Upper lobe of right lung (tissue), 1 donor: ENCODE measurements at regions not wholly inside any gene's neighbourhood (a gene's known extent, or its start where the extent isn't known, plus 50 kb on each side); places are given as distances from the start of the nearest gene placed in this dataset.

Experiments
- ATAC-seq: fragments of 200-7000 bp; cut with Tn5 transposase; one replicate; pipeline ENCODE4 v1.9.1; 2020; ENCODE audit warnings: mild to moderate bottlenecking, moderate library complexity
- DNase-seq: peaks from one replicate; pipeline ENCODE4 v3.0.0-alpha.2; 2020
- H3K27ac ChIP-seq: fragments of 200-600 bp; one replicate; pipeline ENCODE4 v1.8.0; 2022
- H3K27me3 ChIP-seq: fragments of 200-600 bp; one replicate; pipeline ENCODE4 v1.8.0; 2022; ENCODE audit warnings: mild to moderate bottlenecking
- H3K36me3 ChIP-seq: fragments of 200-600 bp; one replicate; pipeline ENCODE4 v1.8.0; 2022
- H3K4me1 ChIP-seq: fragments of 200-600 bp; one replicate; pipeline ENCODE4 v1.8.0; 2022
- H3K4me3 ChIP-seq: fragments of 200-600 bp; one replicate; pipeline ENCODE4 v1.8.0; 2022; ENCODE audit warnings: mild to moderate bottlenecking
- H3K9me3 ChIP-seq: fragments of 200-600 bp; one replicate; pipeline ENCODE4 v1.8.0; 2022
- intact Hi-C: fragments of 100-400 bp; cut with DNase I; formaldehyde crosslinking; loops from one replicate; pipeline ENCODE4 v1.11.0; 2022
- TF ChIP-seq, protein P1 (sequence below): fragments of 200-600 bp; IDR thresholded peaks from one replicate; pipeline ENCODE4 v1.8.0; 2022; ENCODE audit warnings: antibody characterized with exemption
- donor health status: DM: no; HTN: yes; CAD: no; lungs with severe emphysema.

DNA sequence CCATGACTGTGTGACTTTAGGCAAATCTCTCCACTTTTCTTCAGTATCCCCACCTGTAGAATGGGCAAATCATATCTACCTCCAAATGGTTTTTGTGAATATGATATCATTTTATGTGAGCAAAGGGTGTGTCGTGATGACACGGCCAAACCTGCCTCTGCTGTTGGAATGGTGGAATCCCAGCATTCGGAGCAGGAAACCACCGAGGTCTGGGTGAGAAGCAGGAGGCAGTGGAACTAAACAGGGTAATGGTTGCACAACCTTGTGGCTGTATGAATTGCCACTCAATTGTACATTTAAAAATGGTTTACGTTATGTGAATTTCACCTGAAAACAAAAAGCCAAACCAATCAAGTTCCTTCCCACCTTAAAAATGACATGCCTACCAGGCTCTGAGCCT is 131.4 kb upstream of the ZMIZ1 start:
- no peak for ATAC-seq
- peak overlapping the region; percentile 65 for H3K27ac ChIP-seq
- intact Hi-C loops = no loop called here
- no peaks in the 10 kb centered on the region for H3K36me3 ChIP-seq
- DNase-seq = peak; percentile 15
- TF ChIP-seq, protein P1, sequence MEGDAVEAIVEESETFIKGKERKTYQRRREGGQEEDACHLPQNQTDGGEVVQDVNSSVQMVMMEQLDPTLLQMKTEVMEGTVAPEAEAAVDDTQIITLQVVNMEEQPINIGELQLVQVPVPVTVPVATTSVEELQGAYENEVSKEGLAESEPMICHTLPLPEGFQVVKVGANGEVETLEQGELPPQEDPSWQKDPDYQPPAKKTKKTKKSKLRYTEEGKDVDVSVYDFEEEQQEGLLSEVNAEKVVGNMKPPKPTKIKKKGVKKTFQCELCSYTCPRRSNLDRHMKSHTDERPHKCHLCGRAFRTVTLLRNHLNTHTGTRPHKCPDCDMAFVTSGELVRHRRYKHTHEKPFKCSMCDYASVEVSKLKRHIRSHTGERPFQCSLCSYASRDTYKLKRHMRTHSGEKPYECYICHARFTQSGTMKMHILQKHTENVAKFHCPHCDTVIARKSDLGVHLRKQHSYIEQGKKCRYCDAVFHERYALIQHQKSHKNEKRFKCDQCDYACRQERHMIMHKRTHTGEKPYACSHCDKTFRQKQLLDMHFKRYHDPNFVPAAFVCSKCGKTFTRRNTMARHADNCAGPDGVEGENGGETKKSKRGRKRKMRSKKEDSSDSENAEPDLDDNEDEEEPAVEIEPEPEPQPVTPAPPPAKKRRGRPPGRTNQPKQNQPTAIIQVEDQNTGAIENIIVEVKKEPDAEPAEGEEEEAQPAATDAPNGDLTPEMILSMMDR = no peak
- H3K27me3 ChIP-seq = no peaks in the 10 kb centered on the region
- H3K4me1 ChIP-seq = peaks cover 33% of the 10 kb centered on the region
- H3K4me3 ChIP-seq = no peak overlapping the region
- no peaks in the 10 kb centered on the region for H3K9me3 ChIP-seq

DNA sequence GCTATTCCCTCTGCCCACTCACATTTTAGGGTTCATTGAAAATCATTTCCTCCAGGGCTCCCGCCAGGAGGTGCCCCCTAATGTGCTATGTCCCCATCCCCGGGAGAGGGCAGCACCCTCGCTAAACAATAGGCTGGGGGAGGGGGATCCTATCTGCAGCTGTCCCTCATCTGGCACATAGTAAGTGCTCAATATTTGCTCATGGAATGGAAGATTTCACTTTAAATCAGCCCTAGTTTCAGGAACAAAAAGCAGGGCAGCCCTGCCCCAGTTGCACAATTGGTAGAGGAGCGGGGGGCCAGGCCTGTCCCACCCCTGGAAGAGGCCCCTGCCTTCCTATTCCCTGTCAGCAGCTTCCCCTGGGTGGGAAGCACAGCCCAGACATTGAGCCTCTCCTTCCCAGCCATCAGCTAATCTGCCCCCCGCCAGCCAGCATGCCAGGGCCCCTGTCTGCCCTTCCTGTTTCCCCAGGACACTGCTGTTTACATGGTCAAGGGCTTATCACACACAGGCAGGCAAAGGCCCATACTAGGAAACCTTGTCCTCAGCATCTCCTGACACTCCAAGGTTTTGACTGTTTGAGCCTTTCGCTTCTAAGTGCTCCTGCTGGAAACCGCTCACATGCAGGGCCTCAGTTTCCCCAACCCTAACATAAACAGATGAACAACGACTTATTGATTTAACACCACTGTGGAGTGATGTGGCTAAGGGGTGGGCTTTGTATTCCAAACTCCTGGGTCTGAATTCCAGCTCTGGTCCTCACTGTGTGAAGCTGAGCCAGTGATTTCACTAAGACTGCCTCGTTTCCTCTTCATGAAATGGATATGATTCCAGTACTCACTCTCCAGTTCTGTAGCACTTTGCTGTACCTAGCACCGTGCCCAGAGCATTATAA is 130.7 kb upstream of the ZMIZ1 start:
- peak; percentile 63 for DNase-seq
- Histone ChIP-seq H3K4me1 (peaks cover 33% of the 10 kb centered on the region), H3K9me3 (no peaks in the 10 kb centered on the region), H3K36me3 (no peaks in the 10 kb centered on the region), H3K27ac (peak overlapping the region; percentile 65), H3K4me3 (no peak overlapping the region), H3K27me3 (no peaks in the 10 kb centered on the region)
- peak; percentile 59 for ATAC-seq
- intact Hi-C loops = no loop called here
- TF ChIP-seq, protein P1 = peak; percentile 32

DNA sequence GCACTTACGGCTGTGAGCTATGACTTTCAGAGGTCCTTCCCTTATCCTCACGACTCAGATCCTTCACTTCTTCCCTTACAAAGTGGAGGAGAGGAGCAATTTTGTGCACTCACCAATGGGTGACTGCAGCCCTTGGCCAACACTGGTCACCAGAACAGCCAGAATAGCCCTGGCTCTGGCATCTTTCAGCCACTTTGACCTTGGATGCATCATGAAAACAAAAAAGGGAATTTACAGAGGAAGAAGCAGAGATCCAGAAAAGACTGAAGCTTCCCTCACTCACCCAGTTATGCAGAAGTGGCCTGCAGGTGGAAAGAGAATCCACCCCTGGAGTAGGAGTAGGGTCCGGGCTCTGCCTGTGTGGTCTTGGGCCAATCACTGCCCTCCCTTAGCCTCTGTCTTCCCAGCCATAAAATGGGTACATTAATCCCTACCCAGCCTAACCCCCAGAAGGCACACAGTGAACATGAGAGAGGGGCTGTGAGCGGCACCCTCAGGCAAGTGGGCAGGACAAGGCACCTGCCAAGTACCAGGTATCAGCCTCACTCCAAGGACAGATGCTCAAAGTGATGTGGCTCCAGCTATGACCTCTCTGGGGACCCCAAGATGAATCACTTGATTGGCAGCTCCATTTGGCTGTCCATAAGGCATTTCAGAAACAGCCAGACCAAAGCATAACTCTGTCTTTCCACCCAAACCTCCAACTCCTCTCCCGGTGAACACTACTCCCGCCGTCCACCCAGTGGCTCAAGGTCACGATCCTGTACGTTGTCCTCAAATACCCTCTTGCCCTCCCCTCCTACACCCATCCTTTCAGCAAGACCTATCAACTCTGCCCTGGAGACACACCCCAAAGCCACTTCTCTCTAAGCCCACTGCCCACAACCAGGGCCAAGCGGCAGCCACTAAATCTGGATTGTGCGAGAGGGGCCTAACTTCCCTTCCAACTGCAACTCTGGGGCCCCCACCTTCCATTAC is 129.8 kb upstream of the ZMIZ1 start:
- Histone ChIP-seq H3K36me3 (no peaks in the 10 kb centered on the region), H3K9me3 (no peaks in the 10 kb centered on the region), H3K27ac (peak overlapping the region; percentile 26), H3K27me3 (no peaks in the 10 kb centered on the region), H3K4me3 (no peak overlapping the region), H3K4me1 (peaks cover 33% of the 10 kb centered on the region)
- intact Hi-C loops = no loop called here
- TF ChIP-seq, protein P1 = no peak
- DNase-seq = peak; percentile 18
- ATAC-seq = no peak

DNA sequence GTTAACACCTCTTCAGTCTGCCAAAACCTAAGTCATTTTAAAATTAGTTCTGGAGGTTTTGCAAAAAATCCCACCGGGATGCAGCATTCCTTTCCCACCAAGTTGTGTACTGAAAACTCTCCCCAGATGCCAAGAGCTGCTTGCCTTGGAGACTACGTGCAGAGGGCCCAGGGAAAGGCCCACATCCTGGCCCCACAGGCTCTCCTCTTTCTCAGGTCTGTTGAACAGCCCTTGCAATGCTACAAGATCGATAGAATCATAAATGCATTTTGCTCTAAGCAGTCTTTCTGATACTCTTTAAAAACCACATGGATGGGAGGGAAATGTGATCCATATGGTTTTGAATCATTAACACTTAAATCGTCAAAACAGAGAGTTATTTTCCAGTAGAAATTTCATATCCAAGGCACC is 126.7 kb upstream of the ZMIZ1 start:
- no peak overlapping the region for H3K27ac ChIP-seq
- peaks cover 13% of the 10 kb centered on the region for H3K4me1 ChIP-seq
- no peaks in the 10 kb centered on the region for H3K36me3 ChIP-seq
- DNase-seq (no peak), ATAC-seq (no peak)
- intact Hi-C loops = no loop called here
- TF ChIP-seq, protein P1 = no peak
- H3K4me3 ChIP-seq = no peak overlapping the region
- H3K9me3 ChIP-seq = no peaks in the 10 kb centered on the region
- H3K27me3 ChIP-seq = no peaks in the 10 kb centered on the region

DNA sequence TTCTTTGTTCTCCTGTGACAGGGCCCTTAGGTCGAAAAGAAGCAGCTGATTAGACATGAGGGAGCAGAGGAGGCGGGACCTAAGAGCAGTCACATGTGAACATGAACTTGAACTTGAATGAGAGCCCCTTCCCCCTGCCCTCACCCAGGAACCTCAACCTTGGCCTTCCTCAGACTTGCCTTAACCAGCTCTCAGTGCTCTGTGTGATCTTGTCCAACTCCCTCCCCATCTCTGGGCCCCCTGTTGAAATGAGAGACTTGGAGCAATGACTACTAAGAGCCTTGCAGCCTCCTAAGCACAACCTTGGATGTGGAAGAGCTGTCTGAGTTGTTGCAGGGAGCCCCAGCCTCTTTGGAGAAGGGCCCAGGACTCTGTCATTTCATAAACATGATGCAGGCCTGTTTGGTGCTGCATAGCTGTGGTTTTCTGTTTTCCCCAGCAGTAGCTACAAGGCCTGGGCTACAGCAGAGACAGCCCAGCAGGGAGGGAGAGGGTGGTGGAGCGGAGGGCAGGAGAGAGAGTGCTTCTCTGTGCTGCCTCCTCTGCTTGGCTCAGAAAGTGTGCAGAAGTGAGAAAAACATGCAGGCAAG is 123.9 kb upstream of the ZMIZ1 start:
- no peak for DNase-seq
- peak; percentile 63 for ATAC-seq
- intact Hi-C loops = no loop called here

More for the DNA sequence above, 123.9 kb upstream of the ZMIZ1 start:
- TF ChIP-seq, protein P1 = no peak
- no peaks in the 10 kb centered on the region for H3K27me3 ChIP-seq
- no peak overlapping the region for H3K4me3 ChIP-seq
- H3K4me1 ChIP-seq = no peaks in the 10 kb centered on the region
- no peaks in the 10 kb centered on the region for H3K36me3 ChIP-seq
- H3K27ac ChIP-seq = peak overlapping the region; percentile 11
- H3K9me3 ChIP-seq = no peaks in the 10 kb centered on the region
